ENCODE measurements at regions not wholly inside any gene's neighbourhood (a gene's known extent, or its start where the extent isn't known, plus 50 kb on each side); places are given as distances from the start of the nearest gene placed in this dataset.

DNA sequence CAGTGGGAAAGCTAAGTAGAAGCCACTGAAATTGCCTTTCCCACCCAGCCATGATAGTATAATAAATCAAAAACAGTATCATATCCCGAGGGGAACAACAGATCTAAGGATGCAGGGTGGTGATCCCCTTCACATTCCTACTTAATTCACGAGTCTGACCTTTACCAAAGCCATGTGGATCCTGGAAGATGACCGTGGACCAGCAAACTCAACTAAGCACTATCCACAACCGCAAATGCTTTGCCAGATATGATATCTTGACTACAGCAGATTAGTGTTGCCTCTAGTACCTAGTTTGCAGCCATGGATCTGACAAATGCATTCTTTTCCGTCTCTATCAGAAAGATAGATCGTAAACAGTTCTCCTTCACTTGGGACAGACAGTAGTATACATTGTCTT, 67.3 kb upstream of the IL6 start:
- DNase-seq (ENCODE audit: extremely low read depth in 1 of 2, low read depth in 1 of 2): no peak

GRCh38 chr7:22658031-22658430, 69.0 kb upstream of the IL6 start:
- no peak for DNase-seq (ENCODE audit: extremely low read depth in 1 of 2, low read depth in 1 of 2)

GRCh38 chr7:22657479-22657878, 69.5 kb upstream of the IL6 start:
- DNase-seq (ENCODE audit: extremely low read depth in 1 of 2, low read depth in 1 of 2): no peak

- no peak for DNase-seq (ENCODE audit: extremely low read depth in 1 of 2, low read depth in 1 of 2)
These were observed 71.2 kb upstream of the IL6 start for GRCh38 chr7:22655781-22656180.

GRCh38 chr7:22654831-22655230, 72.2 kb upstream of the IL6 start:
- DNase-seq (ENCODE audit: extremely low read depth in 1 of 2, low read depth in 1 of 2): no peak

GRCh38 chr7:22653951-22654350, 73.0 kb upstream of the IL6 start:
- no peak for DNase-seq (ENCODE audit: extremely low read depth in 1 of 2, low read depth in 1 of 2)

DNA sequence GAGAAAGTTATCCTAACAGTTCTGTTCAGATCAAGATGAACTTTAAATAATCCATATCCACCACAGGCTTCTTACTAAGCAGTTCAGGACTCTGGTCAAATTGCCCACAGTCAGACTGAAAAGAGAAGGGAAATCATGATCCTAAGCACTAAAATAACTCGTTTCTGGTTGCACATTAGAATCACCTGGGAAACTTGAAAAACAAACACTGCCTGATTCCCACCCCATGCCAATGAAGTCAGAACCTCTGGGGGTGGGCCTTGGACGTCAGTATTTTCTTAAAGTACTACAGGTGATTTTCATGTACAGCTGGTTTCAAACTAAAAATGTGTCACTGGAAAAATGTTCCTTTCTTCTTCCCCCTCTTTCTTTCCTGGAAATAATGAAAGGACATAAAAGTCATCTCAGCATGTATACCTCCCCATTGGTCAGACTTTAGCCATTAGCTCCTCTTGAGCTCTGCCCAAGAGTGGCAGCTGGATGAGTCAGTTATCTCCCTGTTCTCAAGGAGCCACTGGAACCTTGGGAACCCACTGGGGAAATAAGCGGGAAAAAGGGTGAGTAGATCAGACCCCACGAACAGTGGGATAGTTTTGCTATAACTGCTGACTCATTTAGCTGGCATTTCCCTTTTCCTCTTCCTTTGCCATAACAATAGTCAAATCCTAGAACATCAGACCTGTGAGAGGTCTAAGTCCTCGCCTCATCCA, 75.3 kb upstream of the IL6 start:
- DNase-seq (ENCODE audit: extremely low read depth in 1 of 2, low read depth in 1 of 2): no peak

DNA sequence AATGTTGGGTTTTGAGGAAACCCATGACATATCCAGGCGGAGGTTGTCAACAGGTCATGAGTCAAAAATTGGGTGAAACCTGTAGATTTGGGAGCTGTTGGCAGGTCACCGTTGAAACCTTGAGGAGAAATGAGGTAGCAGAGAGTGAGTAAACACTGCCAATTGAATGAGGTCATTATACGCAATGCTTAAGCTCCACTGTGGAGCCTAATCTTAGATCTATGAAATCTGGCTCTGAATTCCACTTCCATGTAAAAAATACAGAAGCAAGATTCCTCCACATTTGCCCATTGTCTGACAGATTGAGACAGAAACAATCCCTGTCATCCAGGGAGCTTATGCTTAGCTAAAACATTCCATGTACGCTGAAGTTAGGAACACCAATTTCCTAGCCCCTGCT, 76.0 kb upstream of the IL6 start:
- DNase-seq (ENCODE audit: extremely low read depth in 1 of 2, low read depth in 1 of 2): no peak

DNA sequence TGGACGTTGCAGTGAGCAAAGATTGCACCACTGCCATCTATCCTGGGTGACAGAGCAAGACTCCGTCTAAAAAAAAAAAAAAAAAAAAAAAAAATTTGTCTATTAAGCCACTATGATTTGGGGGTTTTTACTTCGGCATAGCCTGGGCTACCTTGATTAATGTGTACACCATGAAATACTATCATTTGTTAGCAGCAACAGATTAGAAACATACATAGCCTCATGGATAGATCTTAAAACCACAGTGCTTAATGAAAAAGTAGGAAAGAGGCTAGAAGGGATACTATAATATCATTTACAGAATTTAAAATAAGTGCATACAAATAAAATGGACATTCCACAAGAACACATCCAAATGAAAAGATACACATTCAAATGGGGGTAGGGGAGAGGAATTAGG, 77.3 kb upstream of the IL6 start:
- no peak for DNase-seq (ENCODE audit: extremely low read depth in 1 of 2, low read depth in 1 of 2)

- DNase-seq (ENCODE audit: extremely low read depth in 1 of 2, low read depth in 1 of 2): no peak
These were observed 79.3 kb upstream of the IL6 start for GRCh38 chr7:22647451-22648257.

DNA sequence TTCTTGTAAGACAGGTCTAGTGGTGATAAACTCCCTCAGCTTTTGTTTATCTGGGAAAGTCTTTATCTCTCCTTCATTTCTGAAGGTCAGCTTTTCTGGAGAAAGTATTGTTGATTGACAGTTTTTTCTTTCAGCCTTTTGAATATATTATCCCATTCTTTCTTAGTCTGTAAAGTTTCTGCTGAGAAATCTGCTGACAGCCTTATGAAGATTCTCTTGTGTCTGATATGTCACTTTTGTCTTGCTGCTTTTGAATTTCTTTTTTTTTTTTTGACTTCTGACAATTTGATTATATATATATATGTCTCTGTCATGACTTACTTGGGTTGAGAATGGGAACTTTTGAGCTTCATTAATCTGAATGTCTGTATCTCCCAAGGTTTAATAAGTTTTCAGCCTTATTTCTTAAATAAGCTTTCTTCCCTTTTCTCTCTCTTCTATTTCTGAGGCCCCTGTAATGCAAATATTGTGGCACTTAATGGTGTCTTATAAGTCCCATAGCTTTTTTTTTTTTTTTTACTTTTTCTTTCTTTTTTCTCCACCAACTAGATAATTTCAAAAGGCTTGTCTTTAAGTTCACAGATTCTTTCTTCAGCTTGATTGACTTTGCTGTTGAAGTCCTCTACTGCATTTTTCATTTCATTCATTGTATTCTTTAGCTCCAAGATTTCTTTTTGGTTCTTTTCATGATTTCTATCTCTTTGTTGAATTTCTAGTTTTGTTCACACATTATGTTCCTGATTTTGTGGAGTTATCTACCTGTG, 81.4 kb upstream of the IL6 start:
- no peak for DNase-seq (ENCODE audit: extremely low read depth in 1 of 2, low read depth in 1 of 2)

- no peak for DNase-seq (ENCODE audit: extremely low read depth in 1 of 2, low read depth in 1 of 2)
These were observed 84.5 kb upstream of the IL6 start for GRCh38 chr7:22642454-22642853.

GRCh38 chr7:22640269-22640668, 86.7 kb upstream of the IL6 start:
- peak in 1 of 2 donors; percentile 31 for DNase-seq (ENCODE audit: extremely low read depth in 1 of 2, low read depth in 1 of 2)

GRCh38 chr7:22639396-22639795, 87.6 kb upstream of the IL6 start:
- no peak for DNase-seq (ENCODE audit: extremely low read depth in 1 of 2, low read depth in 1 of 2)

DNA sequence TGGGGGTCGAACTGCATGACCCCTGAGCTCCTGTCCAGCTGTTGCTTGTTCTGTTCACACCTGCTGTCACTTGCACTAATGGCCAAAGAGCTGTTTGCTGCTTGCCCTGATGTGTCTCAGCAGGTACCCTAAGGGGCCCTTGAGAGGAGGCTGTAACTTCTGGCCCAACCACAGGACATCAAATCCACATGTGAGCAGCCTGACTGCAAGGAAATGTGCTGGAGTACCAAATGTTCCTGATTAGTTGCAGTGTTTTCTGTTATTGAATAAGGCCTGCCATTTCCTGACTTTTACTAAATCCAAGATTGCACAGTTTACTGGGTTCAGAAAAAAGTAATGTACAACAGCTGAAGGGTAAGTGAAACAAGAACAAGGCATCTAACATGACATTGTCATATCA, 91.7 kb upstream of the IL6 start:
- no peak for DNase-seq (ENCODE audit: extremely low read depth in 1 of 2, low read depth in 1 of 2)

- no peak for DNase-seq (ENCODE audit: extremely low read depth in 1 of 2, low read depth in 1 of 2)
These were observed 93.0 kb upstream of the IL6 start for GRCh38 chr7:22633954-22634474.

- DNase-seq (ENCODE audit: extremely low read depth in 1 of 2, low read depth in 1 of 2): no peak
These were observed 93.6 kb upstream of the IL6 start for GRCh38 chr7:22633286-22633953.

GRCh38 chr7:22632674-22633073, 94.3 kb upstream of the IL6 start:
- DNase-seq (ENCODE audit: extremely low read depth in 1 of 2, low read depth in 1 of 2): no peak

- DNase-seq (ENCODE audit: extremely low read depth in 1 of 2, low read depth in 1 of 2): no peak
These were observed 95.3 kb upstream of the IL6 start for GRCh38 chr7:22631730-22632129.

GRCh38 chr7:22630069-22630468, 96.9 kb upstream of the IL6 start:
- DNase-seq (ENCODE audit: extremely low read depth in 1 of 2, low read depth in 1 of 2): no peak

- no peak for DNase-seq (ENCODE audit: extremely low read depth in 1 of 2, low read depth in 1 of 2)
These were observed 97.9 kb upstream of the IL6 start for GRCh38 chr7:22629056-22629455.

All from stimulated activated CD8-positive, alpha-beta memory T cell treated with anti-CD3 and anti-CD28 coated beads, Interleukin-7, amount 100 ng/mL, for 48 hours (primary cell).